GM12891 (cell line): ENCODE measurements at regions not wholly inside any gene's neighbourhood (a gene's known extent, or its start where the extent isn't known, plus 50 kb on each side); places are given as distances from the start of the nearest gene placed in this dataset.

Source experiments
- PAX5 ChIP-seq: IDR thresholded peaks from 2 replicates; pipeline ENCODE4 v1.6.1; 2011; ENCODE audit warnings: low read length, moderate library complexity, mild to moderate bottlenecking; ENCODE audit not compliant: insufficient read depth, severe bottlenecking
- POLR2A ChIP-seq: IDR thresholded peaks from 2 replicates; pipeline ENCODE4 v1.6.1; 2011; ENCODE audit warnings: low read depth, low read length, control low read depth
- POLR2AphosphoS5 ChIP-seq: IDR thresholded peaks from 2 replicates; pipeline ENCODE4 v1.6.1; 2011; ENCODE audit warnings: low read depth, low read length, control low read depth

DNA sequence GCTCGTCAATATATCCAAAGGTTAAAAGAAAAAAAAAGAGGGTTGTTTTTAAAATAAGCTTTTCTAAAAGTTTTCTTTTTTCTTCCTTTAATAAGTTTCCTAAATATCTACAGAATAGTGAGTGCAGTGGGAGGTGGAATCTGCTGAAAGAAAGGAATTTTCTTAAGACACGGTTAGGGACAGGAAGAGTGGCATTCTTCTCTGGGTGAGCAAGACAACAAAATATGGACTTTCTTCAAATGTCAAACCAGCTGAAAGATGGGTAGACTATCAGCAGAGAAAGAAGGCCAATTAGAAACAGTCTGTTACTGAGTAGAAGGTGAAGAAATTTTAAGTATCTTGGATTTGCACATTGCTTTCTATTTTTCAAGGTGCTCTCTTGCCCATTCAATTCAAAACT is 222.7 kb upstream of the PIK3C3 start:
- no peak for TF ChIP-seq POLR2A
- TF ChIP-seq POLR2AphosphoS5 = no peak
- TF ChIP-seq PAX5 = no peak
